Spleen (tissue), 7 donors: ENCODE measurements at regions not wholly inside any gene's neighbourhood (a gene's known extent, or its start where the extent isn't known, plus 50 kb on each side); places are given as distances from the start of the nearest gene placed in this dataset.

Experiments
- POLR2A ChIP-seq, 3 donors: fragments of 450-650 bp; IDR thresholded peaks; one replicate each; pipeline ENCODE4 v1.5.1; 2017; ENCODE audit warnings: antibody characterized with exemption in 3 of 3, mild to moderate bottlenecking in 1 of 3
- POLR2AphosphoS5 ChIP-seq, 3 donors: sonication (generic); formaldehyde crosslinking; IDR thresholded peaks; one replicate each; pipeline ENCODE4 v1.5.1; 2017; ENCODE audit warnings: antibody characterized with exemption in 3 of 3
- TF ChIP-seq, protein P1 (sequence below), 11 experiments: fragments of 200-600 bp in 7 of 11; fragments of 450-650 bp in 4 of 11; sonication (generic) in 4 of 11; IDR thresholded peaks in 8 of 11; conservative IDR thresholded peaks in 3 of 11; 1 replicate in 7 of 11; 2 replicates in 4 of 11; pipeline versions ENCODE4 v1.4.0 to v1.8.0; 2016 to 2021; ENCODE audit warnings: antibody characterized with exemption in 11 of 11, inconsistent platforms in 4 of 11, mild to moderate bottlenecking in 1 of 11
- donor health status: DM: no; HTN: no; CAD: no; lungs with moderate emphysema.
- donor health status: DM: no; HTN: no; CAD: no.
- donor health status: DM: no; HTN: no; CAD: no.

DNA sequence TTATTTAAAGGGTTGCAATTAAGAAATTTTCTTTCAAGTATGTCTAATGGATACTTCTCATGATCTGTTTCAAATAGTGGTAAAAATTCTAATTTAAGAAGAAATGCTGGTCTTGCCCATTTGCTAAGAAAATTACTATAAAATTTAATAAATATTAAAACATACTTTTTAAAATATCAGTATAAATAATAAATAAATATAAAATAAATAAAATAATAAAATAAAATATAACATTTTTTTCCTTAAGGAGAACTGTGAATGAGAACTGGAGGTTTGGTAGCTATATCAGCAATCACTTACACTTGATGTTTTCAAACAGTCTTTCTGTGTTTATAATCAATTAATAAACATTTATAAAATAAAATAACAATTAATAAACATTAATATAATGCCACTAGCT is 266.1 kb downstream of the HGF start:
- TF ChIP-seq POLR2A (IDR thresholded peaks at IDR 0.05) (no peak), POLR2AphosphoS5 (IDR thresholded peaks at IDR 0.05) (no peak)
- TF ChIP-seq, protein P1, sequence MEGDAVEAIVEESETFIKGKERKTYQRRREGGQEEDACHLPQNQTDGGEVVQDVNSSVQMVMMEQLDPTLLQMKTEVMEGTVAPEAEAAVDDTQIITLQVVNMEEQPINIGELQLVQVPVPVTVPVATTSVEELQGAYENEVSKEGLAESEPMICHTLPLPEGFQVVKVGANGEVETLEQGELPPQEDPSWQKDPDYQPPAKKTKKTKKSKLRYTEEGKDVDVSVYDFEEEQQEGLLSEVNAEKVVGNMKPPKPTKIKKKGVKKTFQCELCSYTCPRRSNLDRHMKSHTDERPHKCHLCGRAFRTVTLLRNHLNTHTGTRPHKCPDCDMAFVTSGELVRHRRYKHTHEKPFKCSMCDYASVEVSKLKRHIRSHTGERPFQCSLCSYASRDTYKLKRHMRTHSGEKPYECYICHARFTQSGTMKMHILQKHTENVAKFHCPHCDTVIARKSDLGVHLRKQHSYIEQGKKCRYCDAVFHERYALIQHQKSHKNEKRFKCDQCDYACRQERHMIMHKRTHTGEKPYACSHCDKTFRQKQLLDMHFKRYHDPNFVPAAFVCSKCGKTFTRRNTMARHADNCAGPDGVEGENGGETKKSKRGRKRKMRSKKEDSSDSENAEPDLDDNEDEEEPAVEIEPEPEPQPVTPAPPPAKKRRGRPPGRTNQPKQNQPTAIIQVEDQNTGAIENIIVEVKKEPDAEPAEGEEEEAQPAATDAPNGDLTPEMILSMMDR (IDR thresholded peaks at IDR 0.05 in 8 of 11, conservative IDR thresholded peaks at IDR 0.05 in 3 of 11), result no peak
